Neural cell (in vitro differentiated cells): ENCODE measurements at regions not wholly inside any gene's neighbourhood (a gene's known extent, or its start where the extent isn't known, plus 50 kb on each side); places are given as distances from the start of the nearest gene placed in this dataset.

Source experiments
- H2AFZ ChIP-seq: fragments of 200-600, 300-800 bp; sonication (generic), shearing (Covaris generic); 2 replicates; pipeline ENCODE4 v1.6.0; 2014; ENCODE audit warnings: low read depth, mild to moderate bottlenecking, antibody characterized with exemption, low read length, moderate library complexity
- H3F3A ChIP-seq: fragments of 200-600 bp; shearing (Covaris generic); 2 replicates; pipeline ENCODE4 v1.6.1; 2016; ENCODE audit warnings: mild to moderate bottlenecking, moderate library complexity, mixed read lengths, antibody characterized with exemption, low read length; ENCODE audit not compliant: insufficient read depth, poor library complexity, severe bottlenecking
- H3K27ac ChIP-seq: fragments of 200-600, 300-800 bp; sonication (generic), shearing (Covaris generic); 2 replicates; pipeline ENCODE4 v1.5.1; 2014; ENCODE audit warnings: mild to moderate bottlenecking, low read length, moderate library complexity
- H3K27me3 ChIP-seq: fragments of 300-800, 200-600 bp; sonication (generic), shearing (Covaris generic); 2 replicates; pipeline ENCODE4 v1.6.0; 2014; ENCODE audit warnings: mild to moderate bottlenecking, low read depth, low read length, moderate library complexity; ENCODE audit not compliant: insufficient read depth
- H3K36me3 ChIP-seq: fragments of 300-800, 200-600 bp; sonication (generic), shearing (Covaris generic); 2 replicates; pipeline ENCODE4 v1.5.1; 2014; ENCODE audit warnings: mild to moderate bottlenecking, antibody characterized with exemption, low read length, moderate library complexity; ENCODE audit not compliant: insufficient read depth
- H3K4me2 ChIP-seq: fragments of 300-800, 200-600 bp; sonication (generic), shearing (Covaris generic); 2 replicates; pipeline ENCODE4 v1.6.0; 2014; ENCODE audit warnings: mild to moderate bottlenecking, low read length
- H3K4me3 ChIP-seq: fragments of 300-800, 200-600 bp; sonication (generic), shearing (Covaris generic); 2 replicates; pipeline ENCODE4 v1.5.1; 2014; ENCODE audit warnings: mild to moderate bottlenecking, low read length, moderate library complexity
- H3K79me2 ChIP-seq: fragments of 200-600 bp; shearing (Covaris generic); replicated peaks from 2 replicates; pipeline ENCODE4 v1.6.0; 2014; ENCODE audit warnings: mild to moderate bottlenecking, low read length, moderate library complexity; ENCODE audit not compliant: insufficient read depth
- H3K9ac ChIP-seq: fragments of 300-800, 200-600 bp; sonication (generic), shearing (Covaris generic); 2 replicates; pipeline ENCODE4 v1.6.1; 2016; ENCODE audit warnings: mild to moderate bottlenecking, low read length, mixed read lengths
- H3K9me2 ChIP-seq: fragments of 200-600 bp; shearing (Covaris generic); 2 replicates; pipeline ENCODE4 v1.6.1; 2016; ENCODE audit warnings: mild to moderate bottlenecking, low read length, mixed read lengths; ENCODE audit not compliant: insufficient read depth
- H3K9me3 ChIP-seq: fragments of 200-600, 300-800 bp; sonication (generic), shearing (Covaris generic); 2 replicates; pipeline ENCODE4 v1.6.1; 2016; ENCODE audit warnings: mild to moderate bottlenecking, mixed run types, low read length, moderate library complexity, mixed read lengths
- H4K20me1 ChIP-seq: fragments of 200-600 bp; shearing (Covaris generic); 2 replicates; pipeline ENCODE4 v1.6.1; 2016; ENCODE audit warnings: mild to moderate bottlenecking, mixed run types; ENCODE audit not compliant: insufficient read depth
- CTCF ChIP-seq: fragments of 450-650 bp; IDR thresholded peaks from 2 replicates; pipeline ENCODE4 v1.5.1; 2014; ENCODE audit warnings: antibody characterized with exemption, mild to moderate bottlenecking, moderate library complexity; ENCODE audit not compliant: poor library complexity, severe bottlenecking
- EP300 ChIP-seq: fragments of 450-650 bp; conservative IDR thresholded peaks from 2 replicates; pipeline ENCODE4 v1.6.1; 2014; ENCODE audit warnings: antibody characterized with exemption, mild to moderate bottlenecking, moderate library complexity; ENCODE audit not compliant: poor library complexity, severe bottlenecking
- EZH2 ChIP-seq: fragments of 200-600, 300-800 bp; shearing (Covaris generic), sonication (generic); IDR thresholded peaks from 2 replicates; pipeline ENCODE4 v1.6.1; 2014; ENCODE audit warnings: antibody characterized with exemption, low read length, borderline replicate concordance, mild to moderate bottlenecking; ENCODE audit not compliant: insufficient read depth, poor library complexity, severe bottlenecking
- MXI1 ChIP-seq: fragments of 450-650 bp; conservative IDR thresholded peaks from 2 replicates; pipeline ENCODE4 v1.6.1; 2014; ENCODE audit warnings: antibody characterized with exemption, mild to moderate bottlenecking; ENCODE audit not compliant: poor library complexity, severe bottlenecking
- POLR2AphosphoS5 ChIP-seq: IDR thresholded peaks from 2 replicates; pipeline ENCODE4 v1.6.1; 2012
- RAD21 ChIP-seq: fragments of 450-650 bp; conservative IDR thresholded peaks from 2 replicates; pipeline ENCODE4 v1.6.1; 2014; ENCODE audit warnings: antibody characterized with exemption, mild to moderate bottlenecking, moderate library complexity
- REST ChIP-seq: IDR thresholded peaks from 2 replicates; pipeline ENCODE4 v1.6.1; 2012; ENCODE audit warnings: borderline replicate concordance
- SMC3 ChIP-seq: fragments of 450-650 bp; conservative IDR thresholded peaks from 2 replicates; pipeline ENCODE4 v1.6.1; 2014; ENCODE audit warnings: antibody characterized with exemption, mild to moderate bottlenecking, moderate library complexity; ENCODE audit not compliant: poor library complexity
- TAF1 ChIP-seq: IDR thresholded peaks from 2 replicates; pipeline ENCODE4 v1.6.1; 2012; ENCODE audit warnings: low read depth

GRCh38 chr16:51699686-51700396, 548.8 kb upstream of the SALL1 start:
- H3K9ac ChIP-seq, result no peak overlapping the region
- no peaks in the 10 kb centered on the region for H3K9me3 ChIP-seq
- no peaks in the 10 kb centered on the region for H3K79me2 ChIP-seq
- H3K36me3 ChIP-seq, result no peaks in the 10 kb centered on the region
- no peak overlapping the region for H3K4me3 ChIP-seq
- H3K27ac ChIP-seq, result no peak overlapping the region
- H3K27me3 ChIP-seq, result no peaks in the 10 kb centered on the region
- no peaks in the 10 kb centered on the region for H3F3A ChIP-seq
- TF ChIP-seq EZH2 (no peak), EP300 (no peak)
- H2AFZ ChIP-seq, result no peak overlapping the region
- no peaks in the 10 kb centered on the region for H4K20me1 ChIP-seq
- H3K9me2 ChIP-seq, result no peaks in the 10 kb centered on the region
- H3K4me2 ChIP-seq, result no peak overlapping the region

- H3K36me3 ChIP-seq, result no peaks in the 10 kb centered on the region
- H3K9me2 ChIP-seq, result no peaks in the 10 kb centered on the region
- no peaks in the 10 kb centered on the region for H3K79me2 ChIP-seq
- no peak for TF ChIP-seq SMC3
- no peak for TF ChIP-seq RAD21
- TF ChIP-seq POLR2AphosphoS5, result no peak
- TF ChIP-seq CTCF, result no peak
- no peak for TF ChIP-seq MXI1
- no peak for TF ChIP-seq REST
- TF ChIP-seq EZH2, result no peak
- no peak for TF ChIP-seq EP300
- no peak for TF ChIP-seq TAF1
- H3K9ac ChIP-seq, result no peak overlapping the region
- no peaks in the 10 kb centered on the region for H4K20me1 ChIP-seq
- H3F3A ChIP-seq, result no peaks in the 10 kb centered on the region
- H2AFZ ChIP-seq, result no peak overlapping the region
- H3K9me3 ChIP-seq, result no peaks in the 10 kb centered on the region
- no peak overlapping the region for H3K4me2 ChIP-seq
- no peak overlapping the region for H3K4me3 ChIP-seq
- H3K27me3 ChIP-seq, result no peaks in the 10 kb centered on the region
- no peak overlapping the region for H3K27ac ChIP-seq
Measured at GRCh38 chr16:51698647-51699046, 547.6 kb upstream of the SALL1 start.
